IMR-90 (cell line): ENCODE measurements at regions not wholly inside any gene's neighbourhood (a gene's known extent, or its start where the extent isn't known, plus 50 kb on each side); places are given as distances from the start of the nearest gene placed in this dataset.
A peak's percentile ranks its signal among the peaks of the same experiment; 100 is the strongest.

Experiments used
- ATAC-seq: fragments of 200-7000 bp; cut with Tn5 transposase; 2 replicates; pipeline ENCODE4 v1.9.1; 2020; ENCODE audit warnings: low read depth, mild to moderate bottlenecking, moderate library complexity
- BruUV-seq: library from RNA; stranded (reverse); fragments of 400-500 nt; replicated peaks from 2 replicates; lab custom pipeline; 2021; lab: Mats Ljungman, UMichigan
- CTCF ChIA-PET: fragments of 300-600 bp; formaldehyde crosslinking; extraction: SDS; loops from one replicate; lab custom pipeline; 2021; ENCODE audit warnings: antibody characterized with exemption; lab: Yijun Ruan, JAX
- POLR2A ChIA-PET: fragments of 300-600 bp; sonication (Branson Sonifier 250); formaldehyde crosslinking; loops from one replicate; lab custom pipeline; 2022; ENCODE audit warnings: antibody characterized with exemption; ENCODE audit not compliant: unreplicated experiment; lab: Charles Lee
- DNase-seq: peaks from one replicate; pipeline ENCODE4 v3.0.0; 2013
- H2AFZ ChIP-seq: replicated peaks from 2 replicates; pipeline ENCODE3; 2013; ENCODE audit warnings: low read length, mild to moderate bottlenecking; ENCODE audit not compliant: poor library complexity
- H2AK5ac ChIP-seq: 2 replicates; pipeline ENCODE4 v1.6.1; 2013; ENCODE audit warnings: low read depth, low read length, inconsistent platforms
- H2AK9ac ChIP-seq: replicated peaks from 2 replicates; pipeline ENCODE3; 2013; ENCODE audit warnings: mild to moderate bottlenecking, low read depth, low read length, moderate library complexity; ENCODE audit not compliant: poor library complexity
- H2BK120ac ChIP-seq: 2 replicates; pipeline ENCODE4 v1.6.1; 2013; ENCODE audit warnings: low read depth, low read length, inconsistent platforms
- H2BK15ac ChIP-seq: 3 replicates; pipeline ENCODE4 v1.6.1; 2013; ENCODE audit warnings: low read depth, low read length, inconsistent platforms
- H2BK20ac ChIP-seq: 2 replicates; pipeline ENCODE4 v1.6.1; 2013; ENCODE audit warnings: low read depth, mild to moderate bottlenecking, inconsistent platforms, low read length, moderate library complexity
- H2BK5ac ChIP-seq: 2 replicates; pipeline ENCODE4 v1.6.1; 2013; ENCODE audit warnings: mild to moderate bottlenecking, low read depth, low read length, inconsistent platforms; ENCODE audit not compliant: poor library complexity, severe bottlenecking
- H3K14ac ChIP-seq: replicated peaks from 2 replicates; pipeline ENCODE4 v1.6.1; 2013; ENCODE audit warnings: low read depth, low read length, inconsistent platforms
- H3K18ac ChIP-seq: 2 replicates; pipeline ENCODE4 v1.6.1; 2013; ENCODE audit warnings: low read depth, low read length, control low read depth
- H3K23ac ChIP-seq: 2 replicates; pipeline ENCODE4 v1.6.1; 2013; ENCODE audit warnings: low read depth, low read length, inconsistent platforms
- H3K27ac ChIP-seq: 2 replicates; pipeline ENCODE4 v1.5.1; 2013; ENCODE audit warnings: mild to moderate bottlenecking, control low read depth, low read length; ENCODE audit not compliant: insufficient read depth
- H3K27me3 ChIP-seq: 2 replicates; pipeline ENCODE4 v1.6.1; 2013; ENCODE audit warnings: low read length; ENCODE audit not compliant: control insufficient read depth, insufficient read depth
- H3K36me3 ChIP-seq: 2 replicates; pipeline ENCODE4 v1.6.1; 2013; ENCODE audit warnings: low read length, mixed read lengths; ENCODE audit not compliant: control insufficient read depth, insufficient read depth
- H3K4ac ChIP-seq: 2 replicates; pipeline ENCODE4 v1.6.1; 2013; ENCODE audit warnings: low read depth, low read length, inconsistent platforms
- H3K4me1 ChIP-seq: 2 replicates; pipeline ENCODE4 v1.6.1; 2013; ENCODE audit warnings: low read length, mixed read lengths; ENCODE audit not compliant: control insufficient read depth, insufficient read depth
- H3K4me2 ChIP-seq: 2 replicates; pipeline ENCODE4 v1.6.1; 2013; ENCODE audit warnings: low read depth, mild to moderate bottlenecking, control low read depth, low read length, moderate library complexity
- H3K4me3 ChIP-seq: 2 replicates; pipeline ENCODE4 v1.5.1; 2013; ENCODE audit warnings: low read depth, mild to moderate bottlenecking, control low read depth, low read length, moderate library complexity; ENCODE audit not compliant: insufficient read depth
- H3K56ac ChIP-seq: 2 replicates; pipeline ENCODE4 v1.6.1; 2013; ENCODE audit warnings: low read length, inconsistent platforms; ENCODE audit not compliant: insufficient read depth; ENCODE audit errors: extremely low read depth
- H3K79me1 ChIP-seq, 2 experiments: 2 replicates each; pipeline ENCODE4 v1.6.1; 2013; ENCODE audit warnings: low read length in 2 of 2, inconsistent platforms in 1 of 2, low read depth in 1 of 2
- H3K9ac ChIP-seq: 2 replicates; pipeline ENCODE4 v1.6.1; 2013; ENCODE audit warnings: low read depth, low read length, control low read depth
- H3K9me1 ChIP-seq: 2 replicates; pipeline ENCODE4 v1.6.1; 2013; ENCODE audit warnings: low read length, inconsistent platforms; ENCODE audit not compliant: insufficient read depth
- H3K9me3 ChIP-seq: 2 replicates; pipeline ENCODE4 v1.6.1; 2013; ENCODE audit warnings: low read length; ENCODE audit not compliant: control insufficient read depth, insufficient read depth
- H4K20me1 ChIP-seq: 2 replicates; pipeline ENCODE4 v1.6.1; 2013; ENCODE audit warnings: low read length, inconsistent platforms; ENCODE audit not compliant: insufficient read depth
- H4K5ac ChIP-seq: 2 replicates; pipeline ENCODE4 v1.6.1; 2013; ENCODE audit warnings: mild to moderate bottlenecking, low read depth, low read length, control low read depth
- H4K8ac ChIP-seq, 2 experiments: 2 replicates each; pipeline ENCODE4 v1.6.1; 2013; ENCODE audit warnings: low read depth in 2 of 2, low read length in 2 of 2, control low read depth in 1 of 2, inconsistent platforms in 1 of 2
- H4K91ac ChIP-seq: 2 replicates; pipeline ENCODE4 v1.6.1; 2013; ENCODE audit warnings: low read depth, low read length, inconsistent platforms; ENCODE audit not compliant: insufficient read depth
- CHD1 ChIP-seq: IDR thresholded peaks from 2 replicates; pipeline ENCODE4 v1.6.1; 2012; ENCODE audit warnings: low read depth, low read length, improper control_type of control experiment
- CTCF ChIP-seq: conservative IDR thresholded peaks from 2 replicates; pipeline ENCODE4 v1.5.1; 2012; ENCODE audit warnings: mild to moderate bottlenecking, low read depth, low read length, improper control_type of control experiment
- FOS ChIP-seq: fragments of 150-350 bp; IDR thresholded peaks from 2 replicates; pipeline ENCODE4 v1.6.1; 2016; ENCODE audit warnings: low read depth, low read length
- MAZ ChIP-seq: IDR thresholded peaks from 2 replicates; pipeline ENCODE4 v1.6.1; 2012; ENCODE audit warnings: low read depth, mild to moderate bottlenecking, low read length, improper control_type of control experiment, moderate library complexity, borderline replicate concordance
- NFE2L2 ChIP-seq: fragments of 150-350 bp; IDR thresholded peaks from 2 replicates; pipeline ENCODE4 v1.6.1; 2016; ENCODE audit warnings: low read depth, mild to moderate bottlenecking, low read length
- POLR2A ChIP-seq: IDR thresholded peaks from 2 replicates; pipeline ENCODE4 v1.6.1; 2012; ENCODE audit warnings: mild to moderate bottlenecking, low read depth, low read length
- RAD21 ChIP-seq: IDR thresholded peaks from 2 replicates; pipeline ENCODE4 v1.6.1; 2012; ENCODE audit warnings: low read length, improper control_type of control experiment
- SMC3 ChIP-seq: fragments of 150-350 bp; IDR thresholded peaks from 2 replicates; pipeline ENCODE4 v1.6.1; 2016; ENCODE audit warnings: low read depth, mild to moderate bottlenecking, antibody characterized with exemption, low read length, moderate library complexity
- WGBS, 2 experiments: methylation state at CpG; one replicate each; pipeline versions ENCODE4 v1.1.5 to v1.1.7; 2013; ENCODE audit warnings: missing lambda C conversion rate in 2 of 2; ENCODE audit not compliant: insufficient read length in 1 of 2; ENCODE audit errors: extremely low coverage in 2 of 2; 5-methylcytosine and 5-hydroxymethylcytosine counted together
- dilution Hi-C: fragments of 300-500 bp; cut with HindIII; formaldehyde crosslinking; loops from one replicate; pipeline ENCODE4 v1.14.3; 2018; ENCODE audit warnings: low sequenced_read_pairs; ENCODE audit not compliant: unreplicated experiment
- in situ Hi-C: fragments of 300-500 bp; cut with MboI; formaldehyde crosslinking; loops from 3 replicates; pipeline ENCODE4 v1.14.3; 2019; ENCODE audit warnings: low sequenced_read_pairs, inconsistent platforms, mixed read lengths
- intact Hi-C: fragments of 100-400 bp; cut with micrococcal nuclease; formaldehyde crosslinking; loops from 2 replicates; pipeline ENCODE4 v1.10.0; 2022

- Histone ChIP-seq H3K56ac (peak overlapping the region; percentile 77; the same call in 1 of the 2 replicates), H3K9me1 (peaks cover 18% of the 10 kb centered on the region), H2BK5ac (peak overlapping the region; percentile 96), H2AFZ (no peak overlapping the region), H2BK20ac (peak overlapping the region; percentile 99), H4K91ac (peak overlapping the region; percentile 83), H3K4me2 (peak overlapping the region; percentile 82), H3K23ac (peak overlapping the region; percentile 69; the same call in 1 of the 2 replicates), H3K4me3 (no peak overlapping the region), H3K4ac (peak overlapping the region; percentile 92; the same call in 1 of the 2 replicates), H3K27ac (peak overlapping the region; percentile 81; the same call in 1 of the 2 replicates), H4K8ac (peak overlapping the region; percentile 65 to 86; a peak in 3 of 4 replicates), H4K5ac (peak overlapping the region; percentile 42), H3K9me3 (no peaks in the 10 kb centered on the region), H2BK15ac (peak overlapping the region; percentile 92; the same call in 2 of the 3 replicates), H3K18ac (peak overlapping the region; percentile 98), H3K4me1 (peaks cover 5% of the 10 kb centered on the region; the same call in 1 of the 2 replicates), H2BK120ac (peak overlapping the region; percentile 95), H3K27me3 (no peaks in the 10 kb centered on the region), H3K79me1 (no peaks in the 10 kb centered on the region), H3K14ac (peak overlapping the region; percentile 86), H4K20me1 (no peaks in the 10 kb centered on the region), H2AK9ac (no peak overlapping the region), H3K36me3 (no peaks in the 10 kb centered on the region), H2AK5ac (no peak overlapping the region), H3K9ac (peak overlapping the region; percentile 61; the same call in 1 of the 2 replicates)
- intact Hi-C loops: no loop called here
- in situ Hi-C loops: no loop called here
- BruUV-seq: no TSS peak
- peak; percentile 74 for ATAC-seq
- peak; percentile 89 for DNase-seq
- dilution Hi-C loops: no loop called here
- TF ChIP-seq CTCF: no peak
- no peak for TF ChIP-seq CHD1
- TF ChIP-seq SMC3: no peak
- no peak for TF ChIP-seq NFE2L2
- no peak for TF ChIP-seq RAD21
- TF ChIP-seq FOS: peak; percentile 65; the same call in 1 of the 2 replicates
- no peak for TF ChIP-seq MAZ
- TF ChIP-seq POLR2A: no peak
- POLR2A ChIA-PET: no interaction called here
- CTCF ChIA-PET: no interaction called here
- WGBS, 2 experiments: no CpG with 5 or more reads among the region's 4 CpGs
Measured at GRCh38 chr11:110833033-110833484, 120.8 kb upstream of the ARHGAP20 start.
